ENCODE measurements at regions not wholly inside any gene's neighbourhood (a gene's known extent, or its start where the extent isn't known, plus 50 kb on each side); places are given as distances from the start of the nearest gene placed in this dataset.

DNA sequence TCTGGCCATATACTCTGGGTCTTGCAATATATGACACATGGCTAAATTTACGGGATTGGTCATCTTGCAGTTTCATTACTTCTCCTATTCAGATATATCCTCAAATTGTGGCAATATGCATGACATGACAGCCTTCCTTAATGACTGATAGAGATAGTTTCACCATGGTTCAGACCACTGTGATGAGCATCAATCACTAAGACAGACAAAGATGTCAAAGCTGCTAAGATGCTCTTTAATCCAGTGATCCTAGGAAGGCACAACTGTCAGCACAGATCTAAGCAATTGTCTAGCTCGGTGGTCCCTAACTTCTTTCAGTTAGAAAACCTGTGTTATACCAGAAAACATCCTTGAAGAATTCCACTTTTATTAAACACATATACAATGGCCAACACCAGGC, 70.9 kb upstream of the ADGRL2 start:
- Histone ChIP-seq H4K91ac (replicated peaks; ENCODE audit: insufficient read length, low read length) (no peak overlapping the region), H3K18ac (ENCODE audit: extremely low read depth, low read length) (no peak overlapping the region), H3K4me1 (replicated peaks in 1 of 4; ENCODE audit: control insufficient read depth in 3 of 4, insufficient read depth in 4 of 4, low read length in 3 of 4) (peaks cover 0 to 5% (median 2%) of the 10 kb centered on the region in 4 experiments; a peak in 3 of 7 replicates), H2BK12ac (ENCODE audit: low read depth, low read length) (no peak overlapping the region), H2AK5ac (ENCODE audit: low read depth, low read length) (no peak overlapping the region), H3K79me1 (ENCODE audit: low read depth, low read length) (no peaks in the 10 kb centered on the region), H3K4ac (replicated peaks; ENCODE audit: insufficient read length, low read depth, low read length) (no peak overlapping the region), H3K14ac (ENCODE audit: insufficient read length) (no peak overlapping the region), H2BK20ac (ENCODE audit: low read length) (no peak overlapping the region), H3K23ac (ENCODE audit: insufficient read length) (no peak overlapping the region), H2BK5ac (ENCODE audit: low read depth, low read length) (no peak overlapping the region), H2AFZ (ENCODE audit: low read length) (no peak overlapping the region), H3K36me3 (ENCODE audit: control insufficient read depth in 2 of 4, insufficient read depth in 4 of 4, low read length in 3 of 4) (no peaks in the 10 kb centered on the region), H3K23me2 (ENCODE audit: low read depth, low read length) (no peaks in the 10 kb centered on the region), H3K9me3 (ENCODE audit: insufficient read depth in 2 of 2, low read depth in 1 of 2, low read length in 1 of 2) (no peaks in the 10 kb centered on the region), H3K56ac (replicated peaks; ENCODE audit: insufficient read length, low read depth, low read length) (no peak overlapping the region), H3K79me2 (ENCODE audit: control insufficient read depth in 1 of 2, insufficient read depth in 2 of 2, low read length in 2 of 2) (no peaks in the 10 kb centered on the region), H4K8ac (ENCODE audit: extremely low read depth, insufficient read depth, low read length) (no peak overlapping the region), H3K4me3 (ENCODE audit: extremely low read depth in 1 of 4, insufficient read depth in 2 of 4, low read depth in 3 of 4, low read length in 4 of 4) (no peak overlapping the region), H4K5ac (ENCODE audit: insufficient read length, low read depth, low read length) (no peak overlapping the region), H2BK120ac (replicated peaks; ENCODE audit: low read depth, low read length) (no peak overlapping the region), H3K4me2 (ENCODE audit: insufficient read depth in 1 of 2, low read depth in 2 of 2, low read length in 2 of 2) (no peak overlapping the region), H3K9ac (replicated peaks in 1 of 4; ENCODE audit: extremely low read depth in 1 of 4, low read depth in 3 of 4, low read length in 3 of 4) (no peak overlapping the region), H4K20me1 (replicated peaks in 1 of 2; ENCODE audit: control insufficient read depth in 1 of 2, insufficient read depth in 2 of 2, low read length in 2 of 2) (no peaks in the 10 kb centered on the region), H3K27me3 (replicated peaks in 1 of 4; ENCODE audit: control insufficient read depth in 3 of 4, extremely low read depth in 1 of 4, insufficient read depth in 3 of 4, low read length in 3 of 4) (no peaks in the 10 kb centered on the region), H3K27ac (ENCODE audit: low read depth, low read length) (no peak overlapping the region), H2BK15ac (ENCODE audit: low read length) (no peak overlapping the region)
- TF ChIP-seq NRF1 (IDR thresholded peaks at IDR 0.05; ENCODE audit: low read depth, low read length) (no peak), TAF1 (IDR thresholded peaks at IDR 0.05; ENCODE audit: low read depth, low read length) (no peak), BCL11A (IDR thresholded peaks at IDR 0.05; ENCODE audit: low read depth in 2 of 2, low read length in 2 of 2) (no peak), SP1 (IDR thresholded peaks at IDR 0.05; ENCODE audit: low read depth, low read length) (no peak), TEAD4 (IDR thresholded peaks at IDR 0.05; ENCODE audit: low read depth, low read length) (no peak), KDM1A (IDR thresholded peaks at IDR 0.05; ENCODE audit: borderline replicate concordance, low read length) (no peak)
- TF ChIP-seq, protein P1, sequence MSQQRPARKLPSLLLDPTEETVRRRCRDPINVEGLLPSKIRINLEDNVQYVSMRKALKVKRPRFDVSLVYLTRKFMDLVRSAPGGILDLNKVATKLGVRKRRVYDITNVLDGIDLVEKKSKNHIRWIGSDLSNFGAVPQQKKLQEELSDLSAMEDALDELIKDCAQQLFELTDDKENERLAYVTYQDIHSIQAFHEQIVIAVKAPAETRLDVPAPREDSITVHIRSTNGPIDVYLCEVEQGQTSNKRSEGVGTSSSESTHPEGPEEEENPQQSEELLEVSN (IDR thresholded peaks at IDR 0.05): no peak
- ChIA-PET POLR2A (ENCODE audit: partially characterized antibody) (no interaction called here), CTCF (ENCODE audit: partially characterized antibody) (no interaction called here)
- FAIRE-seq (peak; percentile 50), DNase-seq (ENCODE audit: low read depth in 1 of 2, low spot score in 2 of 2) (no peak)
- 93% methylated on average over 2 of the region's 2 CpGs; no CpG with 5 or more reads in 1 of the 2 experiments for WGBS, 2 experiments (ENCODE audit: extremely low coverage in 1 of 2, insufficient coverage in 1 of 2, insufficient read length in 1 of 2, insufficient replicate concordance in 2 of 2, low coverage in 1 of 2, low lambda C conversion rate in 2 of 2, missing lambda C conversion rate in 1 of 2)

All from H1 (cell line).